GM21576 (cell line): ENCODE measurements at regions not wholly inside any gene's neighbourhood (a gene's known extent, or its start where the extent isn't known, plus 50 kb on each side); places are given as distances from the start of the nearest gene placed in this dataset.
"Not testable (repeated sequence)": the region's sequence is repeated elsewhere in the genome, so short reads cannot be mapped to it uniquely, and the experiment has no call there.

Experiments used
- ATAC-seq: cut with Tn5 transposase; IDR thresholded peaks from one replicate; pipeline ENCODE4 v1.9.1; 2021; ENCODE audit warnings: mild to moderate bottlenecking, moderate library complexity; ENCODE audit not compliant: unreplicated experiment

GRCh38 chr9:129416821-129417539 is 203.9 kb downstream of the C9orf50 start:
- no peak for ATAC-seq

DNA sequence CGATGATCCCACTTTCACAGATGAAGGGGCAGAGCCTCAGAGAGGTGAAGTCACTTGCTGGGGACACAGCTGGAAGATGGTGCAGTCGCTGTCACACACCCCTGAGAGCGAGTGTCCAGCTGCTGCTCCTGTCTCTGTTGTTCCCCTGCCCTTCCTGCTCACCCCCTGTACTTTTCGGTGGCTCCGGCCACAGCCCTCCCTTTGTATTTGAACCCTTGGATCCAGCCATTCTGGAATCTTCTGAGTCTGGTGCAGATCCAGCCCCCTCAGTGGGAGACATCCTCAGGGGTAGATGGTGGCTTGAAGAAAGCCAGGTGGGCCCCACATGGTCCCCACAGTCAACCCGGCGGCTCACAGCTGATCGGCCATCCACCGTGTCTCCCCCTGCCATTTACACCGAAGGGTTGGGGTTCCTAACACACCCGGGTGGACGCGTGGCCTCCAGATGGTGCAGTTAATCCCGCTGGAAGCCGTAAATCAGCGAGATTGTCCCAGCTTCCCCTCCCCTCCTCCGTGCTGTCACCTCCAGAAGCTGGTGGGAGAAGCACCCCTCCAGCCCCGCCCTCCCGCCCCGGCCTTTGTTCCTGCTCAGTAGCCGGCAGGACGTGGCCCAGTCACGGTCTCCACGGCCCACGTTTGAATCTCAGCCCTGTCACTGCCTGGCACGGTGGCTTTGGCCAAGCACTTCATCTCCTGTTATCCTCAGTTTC is 204.8 kb downstream of the C9orf50 start:
- no peak for ATAC-seq

DNA sequence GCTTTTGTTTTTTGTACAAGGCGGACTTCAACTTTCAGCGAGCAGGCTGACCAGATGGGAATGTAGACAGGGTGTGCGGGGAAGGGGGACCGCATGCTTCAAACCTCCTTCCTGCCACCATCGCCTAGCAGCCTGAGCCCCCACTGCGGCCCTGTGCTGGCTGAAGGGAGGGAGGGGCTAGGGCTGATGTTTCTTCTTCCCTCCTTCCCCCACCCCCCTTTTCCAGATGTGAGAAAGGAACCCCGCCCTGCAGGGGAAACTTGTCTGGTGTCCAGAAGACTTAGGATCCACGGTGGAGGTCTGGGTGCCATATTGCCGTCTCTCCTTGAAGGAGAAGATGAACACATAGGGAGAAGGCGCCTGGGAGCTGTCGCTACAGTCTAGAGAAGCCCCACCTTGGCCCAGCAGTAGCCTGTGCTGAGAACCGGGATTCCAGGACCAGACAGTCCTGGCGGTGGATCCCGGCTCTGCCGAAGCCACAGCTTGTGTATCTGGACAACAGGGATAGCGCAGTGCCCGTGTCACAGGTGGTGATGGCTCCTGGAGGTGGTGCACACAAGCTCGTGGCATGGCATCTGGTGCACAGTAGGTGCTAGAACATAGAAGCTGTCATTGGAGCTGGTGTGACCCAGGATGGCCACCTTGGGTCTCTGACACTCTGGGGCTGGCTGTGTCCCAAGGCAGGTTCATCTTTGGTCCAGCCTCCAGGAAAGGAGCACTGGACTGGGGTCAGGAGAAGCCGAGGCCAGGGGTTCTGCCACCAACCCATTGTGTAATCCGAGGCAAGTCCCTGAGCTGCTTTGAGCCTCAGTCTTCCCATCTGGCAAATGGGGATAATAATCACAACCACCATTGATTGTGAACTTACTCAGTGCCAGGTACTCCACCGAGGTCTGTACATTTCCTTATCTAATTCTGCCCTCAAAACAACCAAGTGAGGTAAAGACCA is 205.6 kb downstream of the C9orf50 start:
- ATAC-seq, result no peak

DNA sequence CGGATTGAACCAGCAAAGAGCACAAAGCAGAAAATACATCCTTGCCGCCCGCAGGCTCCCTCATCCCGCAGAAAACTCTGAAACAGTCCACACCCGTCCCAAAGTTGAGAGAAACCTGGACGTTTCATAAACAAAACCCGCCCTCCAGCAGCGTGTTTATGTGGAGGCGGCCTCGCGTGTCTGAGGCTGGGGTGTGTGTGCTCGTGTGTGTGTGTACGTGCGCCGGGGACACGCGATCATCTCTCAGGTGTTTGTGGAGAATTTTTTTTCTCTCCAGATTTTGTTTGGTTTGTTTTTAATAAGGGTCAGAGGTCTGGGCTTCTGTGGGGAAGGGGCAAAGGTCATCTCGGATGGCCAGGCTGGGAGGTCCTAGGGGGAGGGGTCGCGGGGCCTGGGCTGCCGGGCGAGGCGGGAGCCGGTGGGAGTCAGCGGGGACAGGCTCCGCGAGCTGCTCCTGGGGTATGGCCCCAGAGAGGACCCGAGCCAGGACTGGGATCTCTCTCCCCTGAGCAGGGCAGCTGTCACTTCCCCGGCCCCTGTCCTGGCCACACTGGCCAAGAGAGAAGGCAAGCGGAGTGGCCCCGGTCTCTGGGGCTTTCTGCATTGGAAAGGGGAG is 206.4 kb downstream of the C9orf50 start:
- no peak for ATAC-seq

- peak; percentile 77 for ATAC-seq
These were observed 207.1 kb downstream of the C9orf50 start for GRCh38 chr9:129413537-129414376.

DNA sequence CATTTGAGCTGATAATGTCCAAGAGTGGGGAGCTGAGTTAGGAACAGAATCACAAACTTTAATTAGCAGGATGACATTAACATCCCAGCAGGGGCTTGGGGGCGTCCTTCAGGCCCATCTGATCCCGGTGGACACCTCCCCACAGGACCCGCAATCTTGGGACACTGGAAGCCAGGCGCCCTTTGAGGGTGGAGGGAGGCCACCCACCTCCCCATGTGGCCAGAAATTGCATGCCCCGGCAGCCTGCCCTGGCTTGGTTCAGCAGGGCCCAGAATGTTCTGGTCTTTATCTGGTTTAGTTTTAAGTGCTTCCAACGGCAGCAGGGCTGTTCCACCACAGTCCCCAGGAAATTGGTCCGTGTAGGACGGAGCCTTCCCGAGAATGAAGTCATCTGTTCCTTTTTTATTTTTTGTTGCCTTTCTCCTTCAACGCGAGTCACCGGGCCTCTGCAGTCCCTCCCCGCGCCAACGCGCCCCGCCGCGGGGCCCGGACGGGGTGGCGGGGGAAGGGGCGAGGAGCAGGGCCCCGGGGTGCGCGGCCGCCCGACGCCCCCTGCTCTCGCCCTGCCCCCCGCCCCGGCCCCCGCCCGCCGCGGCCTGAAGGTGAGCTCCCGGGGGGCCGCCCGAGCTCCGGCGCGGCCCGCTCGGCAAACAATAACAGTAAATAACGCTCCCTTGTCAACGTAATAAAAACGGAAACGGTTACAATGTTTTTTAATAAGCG is 207.9 kb downstream of the C9orf50 start:
- ATAC-seq, result peak; percentile 20

- ATAC-seq, result not testable (repeated sequence)
These were observed 208.6 kb downstream of the C9orf50 start for GRCh38 chr9:129412176-129412813.

GRCh38 chr9:129411501-129412175 is 209.3 kb downstream of the C9orf50 start:
- ATAC-seq, result no peak

- ATAC-seq, result no peak
These were observed 210.7 kb downstream of the C9orf50 start for GRCh38 chr9:129410226-129410625.

- ATAC-seq, result no peak
These were observed 212.2 kb downstream of the C9orf50 start for GRCh38 chr9:129408535-129409215.

DNA sequence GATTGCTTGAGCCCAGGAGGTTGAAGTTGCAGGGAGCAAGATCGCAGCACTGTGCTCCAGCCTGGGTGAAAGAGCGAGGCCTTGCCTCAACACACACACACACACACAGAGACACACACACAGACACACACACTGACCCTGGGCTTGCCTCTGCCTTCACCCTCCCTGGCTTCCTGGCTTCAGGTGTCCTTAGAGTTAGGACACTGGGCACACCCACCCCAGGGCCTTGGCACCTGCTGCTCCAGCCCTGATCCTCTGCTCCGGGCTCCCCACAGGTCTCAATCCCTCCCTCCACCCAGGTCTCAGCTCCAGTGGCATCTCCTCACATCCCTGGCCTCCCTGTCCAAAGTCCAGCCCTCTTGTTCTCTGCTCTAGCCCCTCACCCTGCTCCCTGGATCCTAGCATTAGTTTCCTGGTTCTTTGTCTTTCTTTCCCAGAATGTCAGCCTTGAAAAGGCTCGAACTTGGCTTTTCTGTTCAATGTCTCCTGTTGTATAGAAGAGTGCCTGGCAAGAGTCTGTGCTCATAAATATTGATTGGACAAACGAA is 212.9 kb downstream of the C9orf50 start:
- no peak for ATAC-seq

DNA sequence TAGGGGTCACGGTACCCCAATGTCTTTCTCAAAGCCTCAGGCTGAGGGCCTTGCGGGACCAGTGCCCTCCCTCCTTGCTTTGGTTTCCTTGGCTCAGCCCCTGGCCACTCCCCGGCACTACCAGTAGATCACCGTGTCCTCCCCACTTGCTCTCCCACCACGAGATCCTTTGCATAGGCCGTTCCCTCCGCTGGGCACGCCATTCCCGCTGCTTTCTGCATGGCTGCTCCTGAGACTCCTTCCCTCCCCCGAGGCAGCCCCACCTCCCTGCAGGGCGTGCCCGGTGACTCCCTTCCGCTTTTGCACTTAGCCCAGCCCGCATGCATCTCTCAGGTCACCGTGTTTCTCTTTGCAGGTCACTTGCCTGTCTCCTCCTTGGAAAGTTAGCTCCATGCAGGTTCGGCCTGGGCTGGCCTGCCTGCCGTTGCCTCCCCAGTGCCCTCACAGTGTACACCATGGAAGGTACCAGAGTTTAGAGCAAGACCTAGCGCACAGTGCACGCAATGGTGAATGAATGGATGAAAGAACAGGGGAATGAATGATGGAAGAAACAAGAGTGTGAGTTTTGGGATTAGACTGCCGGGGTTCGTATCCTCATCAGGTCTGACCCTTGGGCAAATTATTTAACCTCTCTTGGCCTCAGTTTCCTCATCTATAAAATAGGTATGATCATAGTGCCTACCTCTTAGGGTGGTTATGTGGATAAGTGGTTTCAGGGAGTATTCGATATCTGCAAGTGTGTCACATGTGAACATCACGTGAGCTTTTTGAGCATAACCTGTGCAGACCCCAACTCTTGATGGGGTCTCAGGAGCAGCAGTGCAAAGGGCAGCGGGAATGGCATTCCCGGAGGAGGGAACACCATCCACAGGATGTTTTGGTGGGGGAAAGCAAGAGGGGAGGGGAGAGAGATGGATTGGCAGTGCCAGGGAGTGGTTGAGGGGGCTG is 214.3 kb downstream of the C9orf50 start:
- no peak for ATAC-seq

DNA sequence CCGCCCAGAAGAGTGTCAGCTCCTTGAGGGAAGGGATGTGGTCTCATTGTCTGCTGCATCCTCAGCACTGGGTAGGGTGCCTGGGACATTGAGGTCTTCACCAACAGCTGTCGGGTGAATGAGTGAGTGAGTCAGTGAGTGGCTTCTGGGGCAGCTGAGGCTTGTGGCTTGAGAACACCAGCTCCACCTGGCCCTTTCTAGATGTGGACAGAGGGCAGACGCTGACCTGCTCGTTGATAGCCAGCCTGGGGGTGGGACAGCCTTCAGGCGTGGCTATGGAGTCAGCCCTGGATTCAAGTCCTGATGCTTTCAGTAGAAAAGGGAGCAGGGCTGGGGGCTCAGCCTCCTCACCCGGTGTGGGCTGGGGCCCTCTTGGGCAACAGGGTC is 215.1 kb downstream of the C9orf50 start:
- no peak for ATAC-seq

DNA sequence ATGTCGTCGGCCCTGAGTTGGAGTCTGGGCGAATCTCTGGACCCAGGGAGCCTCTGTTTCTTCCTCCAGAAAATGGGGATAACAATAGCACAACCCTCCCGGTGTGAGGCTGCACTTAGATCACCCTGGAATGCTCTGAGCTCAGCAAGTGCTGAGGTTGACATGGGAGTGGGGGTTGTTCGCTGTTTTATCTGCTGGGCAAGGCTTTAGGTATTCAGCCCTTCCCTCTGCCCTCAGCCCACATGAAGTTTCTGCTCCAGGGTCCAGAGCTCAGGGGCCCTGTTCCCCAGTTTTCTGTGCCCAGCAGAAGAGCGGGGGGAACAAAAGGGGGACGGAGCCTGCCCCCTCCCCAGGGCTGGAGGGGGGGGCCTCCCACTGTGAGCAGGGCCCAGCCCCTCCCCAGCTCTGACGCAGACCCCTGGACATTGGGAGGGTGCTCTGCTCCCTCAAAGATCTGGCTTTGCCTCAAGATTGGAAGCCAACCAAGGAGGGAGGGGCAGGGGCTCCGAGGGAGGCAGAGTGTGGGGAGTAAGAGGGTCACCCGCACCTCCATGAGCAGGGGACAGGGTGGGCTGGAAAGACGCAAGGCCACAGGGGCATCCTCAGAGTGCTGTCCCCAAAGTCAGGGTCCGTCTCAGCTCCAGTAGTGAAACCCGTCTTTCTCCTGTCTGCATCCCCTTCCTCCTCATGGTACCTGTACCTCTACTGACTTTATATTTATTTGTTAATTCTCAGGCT is 215.6 kb downstream of the C9orf50 start:
- no peak for ATAC-seq

DNA sequence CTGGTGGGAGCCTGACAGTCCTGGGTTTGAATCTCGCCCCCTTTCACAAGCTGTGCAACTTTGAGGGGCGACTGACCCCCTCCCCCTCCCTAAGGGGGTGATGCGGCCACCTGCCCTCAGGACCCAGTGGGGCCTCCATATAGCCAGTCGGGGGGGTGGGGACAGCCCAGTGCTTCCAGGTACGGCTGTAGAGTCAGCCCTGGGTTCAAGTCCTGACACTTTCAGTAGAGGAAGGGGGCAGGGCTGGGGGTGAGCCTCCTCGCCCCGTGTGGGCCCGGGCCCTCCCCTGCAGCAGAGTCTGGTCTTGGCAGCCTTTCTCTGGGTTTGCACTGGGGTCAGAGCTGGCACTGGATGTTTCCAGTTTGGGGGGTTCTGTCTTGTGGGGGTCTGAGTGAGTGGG is 216.3 kb downstream of the C9orf50 start:
- no peak for ATAC-seq
